Breast epithelium (tissue), 3 donors: ENCODE measurements at regions not wholly inside any gene's neighbourhood (a gene's known extent, or its start where the extent isn't known, plus 50 kb on each side); places are given as distances from the start of the nearest gene placed in this dataset.

ENCODE experiments used
- POLR2AphosphoS5 ChIP-seq, 3 donors: sonication (generic); formaldehyde crosslinking; IDR thresholded peaks; one replicate each; pipeline ENCODE4 v1.6.1; 2017; ENCODE audit warnings: antibody characterized with exemption in 3 of 3
- TF ChIP-seq, protein P1 (sequence below), 3 donors: fragments of 450-650 bp; IDR thresholded peaks; one replicate each; pipeline ENCODE4 v1.5.1; 2016 to 2017; ENCODE audit warnings: antibody characterized with exemption in 3 of 3, mild to moderate bottlenecking in 3 of 3, moderate library complexity in 3 of 3

DNA sequence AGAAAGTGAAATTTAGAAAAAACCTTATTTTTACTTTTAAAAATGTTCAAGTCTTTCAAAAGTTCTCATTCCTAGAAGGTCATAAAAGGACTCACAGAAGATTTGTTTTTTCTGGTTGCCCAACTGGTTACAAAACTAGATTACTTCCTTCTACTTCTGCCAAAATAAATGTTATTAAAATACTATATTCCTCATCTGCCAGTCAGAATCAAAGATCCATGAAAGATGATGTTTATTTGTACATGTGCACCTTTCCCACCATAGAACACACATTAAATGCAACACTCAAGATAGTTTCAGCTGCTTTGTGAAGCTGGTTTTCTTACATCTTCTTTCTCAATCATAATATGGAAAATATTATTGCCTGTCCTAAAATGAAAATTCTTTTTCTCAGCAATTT is 465.4 kb downstream of the ETV1 start:
- TF ChIP-seq, protein P1, sequence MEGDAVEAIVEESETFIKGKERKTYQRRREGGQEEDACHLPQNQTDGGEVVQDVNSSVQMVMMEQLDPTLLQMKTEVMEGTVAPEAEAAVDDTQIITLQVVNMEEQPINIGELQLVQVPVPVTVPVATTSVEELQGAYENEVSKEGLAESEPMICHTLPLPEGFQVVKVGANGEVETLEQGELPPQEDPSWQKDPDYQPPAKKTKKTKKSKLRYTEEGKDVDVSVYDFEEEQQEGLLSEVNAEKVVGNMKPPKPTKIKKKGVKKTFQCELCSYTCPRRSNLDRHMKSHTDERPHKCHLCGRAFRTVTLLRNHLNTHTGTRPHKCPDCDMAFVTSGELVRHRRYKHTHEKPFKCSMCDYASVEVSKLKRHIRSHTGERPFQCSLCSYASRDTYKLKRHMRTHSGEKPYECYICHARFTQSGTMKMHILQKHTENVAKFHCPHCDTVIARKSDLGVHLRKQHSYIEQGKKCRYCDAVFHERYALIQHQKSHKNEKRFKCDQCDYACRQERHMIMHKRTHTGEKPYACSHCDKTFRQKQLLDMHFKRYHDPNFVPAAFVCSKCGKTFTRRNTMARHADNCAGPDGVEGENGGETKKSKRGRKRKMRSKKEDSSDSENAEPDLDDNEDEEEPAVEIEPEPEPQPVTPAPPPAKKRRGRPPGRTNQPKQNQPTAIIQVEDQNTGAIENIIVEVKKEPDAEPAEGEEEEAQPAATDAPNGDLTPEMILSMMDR (IDR thresholded peaks at IDR 0.05): no peak
- TF ChIP-seq POLR2AphosphoS5 (IDR thresholded peaks at IDR 0.05): no peak
